ENCODE measurements at regions not wholly inside any gene's neighbourhood (a gene's known extent, or its start where the extent isn't known, plus 50 kb on each side); places are given as distances from the start of the nearest gene placed in this dataset.
"Not testable (repeated sequence)": the region's sequence is repeated elsewhere in the genome, so short reads cannot be mapped to it uniquely, and the experiment has no call there.

DNA sequence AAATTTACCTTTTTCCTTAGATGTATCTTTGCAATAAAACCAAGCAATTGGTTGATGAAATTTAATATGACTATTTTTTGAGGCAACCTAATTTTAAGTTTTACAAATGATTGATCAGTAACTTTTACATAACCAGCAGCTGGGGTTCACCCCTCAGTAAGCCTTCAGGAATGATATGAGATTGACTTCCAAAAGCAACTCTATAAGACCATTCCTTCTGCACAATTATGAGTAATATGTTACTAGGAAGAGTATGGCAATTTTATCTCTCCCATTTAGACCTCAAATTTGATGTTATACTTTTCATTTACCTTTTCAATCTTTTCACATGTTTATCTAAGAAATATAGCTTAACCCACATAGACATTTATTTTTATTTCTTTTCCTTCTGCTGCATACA is 1546.3 kb downstream of the HACE1 start:
- POLR2A ChIA-PET = no interaction called here
- Histone ChIP-seq H3K36me3 (replicated peaks in 1 of 2; ENCODE audit: control insufficient read depth in 1 of 2, insufficient read depth in 2 of 2, low read length in 2 of 2) (no peaks in the 10 kb centered on the region), H3K79me2 (ENCODE audit: insufficient read depth, low read length) (no peaks in the 10 kb centered on the region), H3K4me3 (replicated peaks in 1 of 3; ENCODE audit: insufficient read depth in 1 of 3, low read depth in 2 of 3, low read length in 3 of 3) (no peak overlapping the region), H3K4me2 (ENCODE audit: low read depth, low read length) (no peak overlapping the region), H3K27ac (ENCODE audit: extremely low read length, insufficient read depth, low read length) (no peak overlapping the region), H2AFZ (ENCODE audit: low read length) (no peak overlapping the region), H3K9ac (ENCODE audit: insufficient read depth, low read depth, low read length) (no peak overlapping the region), H3K27me3 (ENCODE audit: control insufficient read depth in 1 of 2, insufficient read depth in 2 of 2, low read length in 2 of 2) (no peaks in the 10 kb centered on the region), H3K9me3 (ENCODE audit: low read length) (peaks cover 24% of the 10 kb centered on the region), H3K4me1 (ENCODE audit: insufficient read depth, low read length) (no peaks in the 10 kb centered on the region), H4K20me1 (ENCODE audit: insufficient read depth, low read length) (no peaks in the 10 kb centered on the region)
- intact Hi-C loops (cut with micrococcal nuclease; ENCODE audit: unreplicated experiment) (no loop called here), in situ Hi-C loops (cut with HindIII; ENCODE audit: extremely low pct_ligation_motif_present, low pct_unique_long_range_greater_than_20kb) (no loop called here)
- no TSS peak for BruUV-seq (replicated peaks)
- TF ChIP-seq ZMAT3 (CRISPR knock-in tag; conservative IDR thresholded peaks at IDR 0.05) (no peak), EP300 (IDR thresholded peaks at IDR 0.05; ENCODE audit: low read depth in 2 of 2, low read length in 2 of 2) (no peak), EP300 (CRISPR knock-in tag; IDR thresholded peaks at IDR 0.05; ENCODE audit: borderline replicate concordance) (no peak), ZSCAN31 (CRISPR knock-in tag; IDR thresholded peaks at IDR 0.05; ENCODE audit: low read depth) (no peak)
- FAIRE-seq = no peak
- ATAC-seq = no peak
- DNase-seq (ENCODE audit: low spot score) = no peak
- CTCF ChIA-PET (ENCODE audit: low intra/inter-chr PET ratio, low total read pairs) = no interaction called here

DNA sequence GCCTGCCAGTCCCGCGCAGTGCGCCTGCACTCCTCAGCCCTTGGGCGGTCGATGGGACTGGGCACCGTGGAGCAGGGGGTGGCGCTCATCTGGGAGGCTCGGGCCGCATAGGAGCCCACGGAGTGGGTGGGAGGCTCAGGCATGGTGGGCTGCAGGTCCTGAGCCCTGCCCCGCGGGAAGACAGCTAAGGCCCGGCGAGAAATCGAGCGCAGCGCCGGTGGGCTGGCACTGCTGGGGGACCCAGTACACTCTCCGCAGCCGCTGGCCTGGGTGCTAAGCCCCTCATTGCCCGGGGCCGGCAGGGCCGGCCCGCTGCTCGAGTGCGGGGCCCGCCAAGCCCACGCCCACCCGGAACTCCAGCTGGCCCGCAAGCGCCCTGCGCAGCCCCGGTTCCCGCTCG is 1565.3 kb downstream of the HACE1 start:
- FAIRE-seq; H3K4me2 ChIP-seq (ENCODE audit: low read depth, low read length); POLR2A ChIA-PET; H3K27ac ChIP-seq (ENCODE audit: extremely low read length, insufficient read depth, low read length); H3K79me2 ChIP-seq (ENCODE audit: insufficient read depth, low read length); H3K4me1 ChIP-seq (ENCODE audit: insufficient read depth, low read length); H4K20me1 ChIP-seq (ENCODE audit: insufficient read depth, low read length); H3K9ac ChIP-seq (ENCODE audit: insufficient read depth, low read depth, low read length); BruUV-seq (replicated peaks); H3K36me3 ChIP-seq (replicated peaks in 1 of 2; ENCODE audit: control insufficient read depth in 1 of 2, insufficient read depth in 2 of 2, low read length in 2 of 2); CTCF ChIA-PET (ENCODE audit: low intra/inter-chr PET ratio, low total read pairs); H2AFZ ChIP-seq (ENCODE audit: low read length); H3K27me3 ChIP-seq (ENCODE audit: control insufficient read depth in 1 of 2, insufficient read depth in 2 of 2, low read length in 2 of 2); H3K4me3 ChIP-seq (replicated peaks in 1 of 3; ENCODE audit: insufficient read depth in 1 of 3, low read depth in 2 of 3, low read length in 3 of 3); in situ Hi-C loops (cut with HindIII; ENCODE audit: extremely low pct_ligation_motif_present, low pct_unique_long_range_greater_than_20kb); H3K9me3 ChIP-seq (ENCODE audit: low read length); ATAC-seq; DNase-seq (ENCODE audit: low spot score); intact Hi-C loops (cut with micrococcal nuclease; ENCODE audit: unreplicated experiment): not testable (repeated sequence)
- WGBS (ENCODE audit: low lambda C conversion rate) = 89% methylated on average over 7 of the region's 35 CpGs

Measured in HepG2 (cell line).